ENCODE measurements at regions not wholly inside any gene's neighbourhood (a gene's known extent, or its start where the extent isn't known, plus 50 kb on each side); places are given as distances from the start of the nearest gene placed in this dataset.

DNA sequence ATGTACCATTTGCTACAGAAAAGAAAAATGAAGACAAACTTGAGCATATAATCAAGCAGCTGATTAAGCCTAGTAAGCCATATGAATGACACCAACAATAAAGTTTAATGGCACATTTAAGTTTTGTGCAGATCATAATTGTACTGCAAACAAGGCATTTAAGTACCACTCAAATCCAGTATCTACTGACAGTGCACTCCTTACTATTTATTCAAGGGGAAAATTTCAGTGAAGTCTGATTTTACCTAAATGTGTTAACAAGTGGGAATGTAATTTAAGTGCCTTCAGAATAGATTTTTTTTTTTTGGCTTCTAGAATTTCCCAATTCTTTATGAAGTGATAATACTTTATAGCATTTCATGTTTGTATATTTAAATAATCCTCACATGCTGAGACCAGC lies 341.0 kb upstream of the POU5F2 start:
- H3K4me3 ChIP-seq: no peak overlapping the region
- H3K9me3 ChIP-seq: no peaks in the 10 kb centered on the region
- TF ChIP-seq, protein P1, sequence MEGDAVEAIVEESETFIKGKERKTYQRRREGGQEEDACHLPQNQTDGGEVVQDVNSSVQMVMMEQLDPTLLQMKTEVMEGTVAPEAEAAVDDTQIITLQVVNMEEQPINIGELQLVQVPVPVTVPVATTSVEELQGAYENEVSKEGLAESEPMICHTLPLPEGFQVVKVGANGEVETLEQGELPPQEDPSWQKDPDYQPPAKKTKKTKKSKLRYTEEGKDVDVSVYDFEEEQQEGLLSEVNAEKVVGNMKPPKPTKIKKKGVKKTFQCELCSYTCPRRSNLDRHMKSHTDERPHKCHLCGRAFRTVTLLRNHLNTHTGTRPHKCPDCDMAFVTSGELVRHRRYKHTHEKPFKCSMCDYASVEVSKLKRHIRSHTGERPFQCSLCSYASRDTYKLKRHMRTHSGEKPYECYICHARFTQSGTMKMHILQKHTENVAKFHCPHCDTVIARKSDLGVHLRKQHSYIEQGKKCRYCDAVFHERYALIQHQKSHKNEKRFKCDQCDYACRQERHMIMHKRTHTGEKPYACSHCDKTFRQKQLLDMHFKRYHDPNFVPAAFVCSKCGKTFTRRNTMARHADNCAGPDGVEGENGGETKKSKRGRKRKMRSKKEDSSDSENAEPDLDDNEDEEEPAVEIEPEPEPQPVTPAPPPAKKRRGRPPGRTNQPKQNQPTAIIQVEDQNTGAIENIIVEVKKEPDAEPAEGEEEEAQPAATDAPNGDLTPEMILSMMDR (IDR thresholded peaks at IDR 0.05): no peak
- intact Hi-C loops (cut with DNase I, micrococcal nuclease): no loop called here
- no peaks in the 10 kb centered on the region for H3K36me3 ChIP-seq (ENCODE audit: low read depth)
- no peak for ATAC-seq
- no peak for DNase-seq
- H3K4me1 ChIP-seq (ENCODE audit: low read depth): no peaks in the 10 kb centered on the region

DNA sequence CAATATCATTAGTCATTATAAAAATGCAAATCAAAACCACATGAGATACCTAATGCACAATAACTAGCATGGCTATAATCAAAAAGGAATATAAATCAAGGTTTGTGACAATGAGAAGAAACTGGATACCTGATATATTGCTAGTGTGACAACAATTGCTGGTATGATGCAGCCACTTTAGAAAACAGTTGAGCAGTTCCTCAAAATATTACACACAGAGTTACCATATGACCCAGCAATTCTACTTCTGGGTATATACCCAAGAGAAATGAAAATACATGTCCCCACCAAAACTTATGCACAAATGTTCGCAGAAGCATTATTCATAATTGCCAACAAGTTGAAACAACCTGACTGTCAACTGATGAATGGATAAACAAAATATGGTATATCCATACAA lies 339.7 kb upstream of the POU5F2 start:
- no peaks in the 10 kb centered on the region for H3K9me3 ChIP-seq
- ATAC-seq: no peak
- no peaks in the 10 kb centered on the region for H3K36me3 ChIP-seq (ENCODE audit: low read depth)
- DNase-seq: no peak
- TF ChIP-seq, protein P1 (IDR thresholded peaks at IDR 0.05): no peak
- H3K4me3 ChIP-seq: no peak overlapping the region
- intact Hi-C loops (cut with DNase I, micrococcal nuclease): no loop called here
- H3K4me1 ChIP-seq (ENCODE audit: low read depth): no peaks in the 10 kb centered on the region

DNA sequence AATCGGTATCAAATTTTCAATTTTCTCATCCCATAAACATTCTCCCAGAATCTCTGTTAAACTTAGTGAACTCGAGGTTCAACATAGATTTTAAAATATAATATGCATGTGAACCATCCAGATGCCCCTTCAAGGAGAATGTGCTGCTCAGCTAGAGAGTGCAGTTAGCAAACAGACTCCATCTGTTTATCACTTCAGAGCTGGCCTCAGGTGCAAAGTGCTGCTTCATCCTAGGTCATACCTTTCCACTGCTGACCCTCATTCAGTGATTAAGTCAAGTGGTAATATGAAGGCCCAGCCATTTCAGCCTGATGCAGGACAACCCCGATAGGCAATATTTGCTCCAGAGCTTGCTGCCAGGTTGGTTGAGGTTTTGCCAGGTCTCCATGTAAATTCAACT lies 339.0 kb upstream of the POU5F2 start:
- Histone ChIP-seq H3K9me3 (no peaks in the 10 kb centered on the region), H3K4me3 (no peak overlapping the region), H3K4me1 (ENCODE audit: low read depth) (no peaks in the 10 kb centered on the region), H3K36me3 (ENCODE audit: low read depth) (no peaks in the 10 kb centered on the region)
- DNase-seq (no peak), ATAC-seq (no peak)
- TF ChIP-seq, protein P1 (IDR thresholded peaks at IDR 0.05): no peak
- intact Hi-C loops (cut with DNase I, micrococcal nuclease): no loop called here

DNA sequence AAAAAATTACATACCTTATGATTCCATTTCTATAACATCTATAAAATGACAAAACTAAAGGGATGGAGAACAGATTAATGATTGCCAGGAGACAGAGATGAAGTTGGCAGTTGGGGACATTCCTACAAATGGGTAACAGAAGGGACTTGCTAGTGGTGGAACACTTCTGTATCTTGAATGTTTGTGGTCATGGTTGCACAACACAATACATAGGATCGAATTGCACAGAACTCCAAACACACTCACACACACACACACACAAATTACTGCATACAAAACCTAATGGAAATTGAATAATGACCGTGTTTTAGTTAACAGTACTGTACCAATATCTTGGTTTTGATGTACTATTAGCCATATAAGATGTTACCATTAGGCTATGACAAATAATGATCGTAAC lies 330.7 kb upstream of the POU5F2 start:
- intact Hi-C loops (cut with DNase I, micrococcal nuclease): no loop called here
- TF ChIP-seq, protein P1 (IDR thresholded peaks at IDR 0.05): no peak
- Histone ChIP-seq H3K4me3 (no peak overlapping the region), H3K36me3 (ENCODE audit: low read depth) (no peaks in the 10 kb centered on the region), H3K9me3 (peaks cover 12% of the 10 kb centered on the region), H3K4me1 (ENCODE audit: low read depth) (no peaks in the 10 kb centered on the region)
- no peak for DNase-seq
- no peak for ATAC-seq

DNA sequence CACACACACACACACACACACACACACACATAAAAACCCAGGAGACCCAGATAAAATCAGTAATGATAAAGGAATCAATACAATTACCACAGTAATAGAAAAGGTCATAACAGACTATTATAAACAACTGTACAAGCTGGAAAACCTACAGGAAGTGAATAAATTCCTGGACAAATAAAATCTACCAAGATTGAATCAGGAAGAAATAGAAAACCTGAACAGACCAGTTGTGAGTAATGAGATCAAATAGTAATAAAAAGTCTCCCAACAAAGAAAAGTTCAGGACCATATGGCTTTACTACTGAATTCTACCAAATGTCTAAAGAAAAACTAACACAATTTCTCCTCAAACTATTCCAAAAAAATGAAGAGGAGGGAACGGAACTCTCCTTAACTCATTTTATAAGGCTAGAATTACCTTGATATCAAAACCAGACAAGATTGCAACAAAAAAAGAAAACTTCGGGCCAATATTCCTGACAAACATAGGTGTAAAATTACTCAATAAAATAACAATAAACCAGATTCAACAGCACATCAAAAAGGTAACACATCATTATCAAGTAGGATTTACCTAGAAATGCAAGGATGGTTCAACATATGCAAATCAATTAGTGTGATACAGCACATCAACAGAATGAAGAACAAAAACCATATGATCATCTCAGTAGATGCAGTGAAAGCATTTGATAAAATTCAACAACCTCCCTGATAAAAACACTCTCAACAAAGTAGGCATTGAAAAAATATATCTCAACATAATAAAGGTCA lies 325.2 kb upstream of the POU5F2 start:
- no peak for ATAC-seq
- TF ChIP-seq, protein P1 (IDR thresholded peaks at IDR 0.05): no peak

More for the DNA sequence above, 325.2 kb upstream of the POU5F2 start:
- intact Hi-C loops (cut with DNase I, micrococcal nuclease): no loop called here
- DNase-seq: no peak
- H3K36me3 ChIP-seq (ENCODE audit: low read depth): no peaks in the 10 kb centered on the region
- H3K4me1 ChIP-seq (ENCODE audit: low read depth): no peaks in the 10 kb centered on the region
- H3K4me3 ChIP-seq: no peak overlapping the region
- peaks cover 40% of the 10 kb centered on the region for H3K9me3 ChIP-seq

Data from mucosa of descending colon (tissue), 3 donors.